RKO (cell line): ENCODE measurements at regions not wholly inside any gene's neighbourhood (a gene's known extent, or its start where the extent isn't known, plus 50 kb on each side); places are given as distances from the start of the nearest gene placed in this dataset.

Source experiments
- DNase-seq: peaks from one replicate; pipeline ENCODE4 v3.0.0-alpha.2; 2016; ENCODE audit warnings: low spot score

DNA sequence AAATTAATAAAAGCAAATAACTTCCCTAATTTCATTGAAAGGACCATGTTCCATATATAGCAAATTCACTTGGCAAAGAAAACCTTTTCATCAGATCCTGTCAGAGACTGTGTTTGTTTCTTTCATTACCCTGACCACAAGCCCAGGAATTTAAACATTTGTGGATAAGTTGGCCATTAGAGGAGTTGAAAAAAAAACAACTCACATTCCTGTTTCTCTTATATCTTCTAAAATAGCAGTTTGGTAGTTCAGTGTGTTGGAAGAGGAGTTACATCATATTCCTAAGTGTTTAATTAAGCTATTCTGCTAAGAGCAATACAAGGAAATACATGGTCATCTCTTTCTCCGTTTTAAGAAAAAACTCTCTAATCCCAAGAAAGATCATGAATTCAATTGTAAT is 505.6 kb downstream of the TLE1 start:
- no peak for DNase-seq

DNA sequence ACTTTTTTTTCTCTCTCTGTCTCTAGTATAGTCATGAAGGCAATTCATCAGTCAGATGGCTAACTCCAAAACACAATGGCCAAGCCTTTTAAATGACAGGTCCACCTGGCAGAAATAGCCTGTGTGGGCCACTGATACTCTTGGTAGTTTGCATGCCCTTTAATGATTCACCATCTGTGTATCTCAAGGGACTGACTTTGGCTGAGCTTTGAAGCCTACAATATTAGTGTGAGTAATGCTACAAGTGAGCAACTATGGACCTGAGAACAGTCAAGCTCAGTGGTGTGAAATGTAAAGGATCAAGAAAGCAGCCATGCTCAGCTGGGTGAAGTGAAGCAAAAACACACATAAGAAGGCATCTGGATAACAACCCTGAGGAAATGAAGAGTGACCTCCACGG is 506.9 kb downstream of the TLE1 start:
- no peak for DNase-seq

DNA sequence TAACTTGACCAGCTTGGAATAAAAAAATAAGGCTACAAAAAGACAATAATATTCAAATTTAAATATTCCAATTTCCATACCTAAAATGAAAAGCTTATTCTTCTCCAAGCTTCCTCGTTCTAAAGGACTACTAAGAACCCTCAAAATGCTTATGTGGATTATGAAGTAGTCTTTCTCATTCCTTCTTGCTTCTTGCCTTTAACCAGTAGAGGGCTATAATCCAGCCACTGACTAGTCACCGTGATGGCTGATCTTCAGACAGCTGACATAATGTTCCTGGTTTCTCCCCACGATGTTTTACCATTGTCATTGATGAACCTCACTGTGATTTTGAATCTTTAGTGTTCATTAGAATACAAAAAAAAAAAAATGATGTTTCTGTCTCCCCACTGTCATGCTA is 515.3 kb downstream of the TLE1 start:
- DNase-seq = no peak

DNA sequence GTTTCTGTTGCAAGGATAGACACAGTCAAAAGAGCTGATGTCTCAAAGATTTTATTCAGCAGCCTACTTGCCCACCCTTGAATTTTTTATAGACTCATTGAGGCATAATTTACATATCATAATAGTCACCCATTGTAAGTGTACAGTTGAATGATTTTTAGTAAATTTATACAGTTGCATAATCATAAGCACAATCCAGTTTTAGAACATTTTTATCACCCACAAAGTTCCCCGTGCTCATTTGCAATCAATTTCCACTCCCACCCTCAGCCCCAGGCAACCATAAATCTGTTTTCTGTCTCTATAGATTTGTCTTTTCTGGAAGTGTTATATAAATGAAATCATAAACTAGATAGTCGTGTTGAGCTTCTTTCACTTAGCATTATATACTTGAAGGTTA is 517.7 kb downstream of the TLE1 start:
- no peak for DNase-seq

DNA sequence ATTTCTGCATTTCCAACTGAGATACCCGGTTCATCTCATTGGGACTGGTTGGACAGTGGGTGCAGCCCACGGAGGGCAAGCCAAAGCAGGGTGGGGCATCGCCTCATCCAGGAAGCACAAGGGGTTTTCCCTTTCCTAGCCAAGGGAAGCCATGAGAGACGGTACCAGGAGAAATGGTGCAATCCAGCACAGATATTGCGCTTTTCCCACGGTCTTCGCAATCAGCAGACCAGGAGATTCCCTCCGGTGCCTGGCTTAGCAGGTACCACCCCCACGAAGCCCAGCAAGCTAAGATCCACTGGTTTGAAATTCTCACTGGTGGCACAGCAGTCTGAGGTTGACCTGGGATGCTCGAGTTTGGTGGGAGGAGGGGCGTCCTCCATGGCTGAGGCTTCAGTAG is 527.0 kb downstream of the TLE1 start:
- DNase-seq = no peak

DNA sequence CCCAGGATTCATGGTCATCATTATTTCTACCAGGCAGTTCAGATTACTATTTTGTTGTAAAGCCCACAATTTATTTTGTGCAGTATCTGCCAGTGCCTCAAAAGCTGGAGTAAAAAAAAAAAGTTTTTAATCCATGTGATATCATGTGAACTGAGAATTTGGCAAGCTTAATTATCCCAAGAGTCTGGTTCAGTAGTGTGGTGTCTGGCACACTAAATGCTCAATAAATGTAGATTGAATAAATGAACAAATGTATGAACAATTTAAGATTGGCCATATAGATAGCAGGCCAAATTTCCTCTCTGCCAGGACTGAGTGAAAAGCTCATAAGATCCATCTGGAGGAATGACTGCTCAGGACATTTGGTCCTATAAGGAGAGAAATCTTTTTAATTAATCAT is 533.0 kb downstream of the TLE1 start:
- no peak for DNase-seq

DNA sequence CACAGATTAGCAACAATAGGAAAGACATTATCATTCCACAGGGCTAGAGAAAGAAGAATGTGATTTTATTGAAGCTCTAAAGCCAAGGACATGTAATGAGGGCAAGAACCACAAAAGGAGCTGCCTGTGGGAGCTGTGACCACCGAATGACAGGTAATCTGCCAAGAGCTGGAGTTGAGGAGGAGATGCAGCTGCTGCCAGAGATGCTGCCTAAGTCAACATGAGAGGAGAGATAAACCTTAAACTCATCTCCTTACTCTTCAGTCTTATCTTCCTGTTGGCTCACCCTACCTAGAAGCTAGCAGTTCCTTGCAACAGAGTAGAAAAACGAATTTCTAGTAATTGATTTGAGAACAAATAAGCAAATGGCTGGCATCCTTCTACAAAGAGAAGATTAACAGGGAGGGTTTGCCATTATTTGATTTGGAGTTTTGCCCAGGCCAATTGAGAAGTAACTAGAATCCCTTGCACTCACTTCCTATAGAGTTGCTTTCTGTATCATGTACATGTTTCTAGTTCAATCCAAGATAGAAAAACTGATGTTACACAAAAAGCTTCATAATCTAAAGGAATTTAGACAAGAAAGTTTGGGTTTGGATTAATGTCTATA is 539.2 kb downstream of the TLE1 start:
- DNase-seq = no peak

DNA sequence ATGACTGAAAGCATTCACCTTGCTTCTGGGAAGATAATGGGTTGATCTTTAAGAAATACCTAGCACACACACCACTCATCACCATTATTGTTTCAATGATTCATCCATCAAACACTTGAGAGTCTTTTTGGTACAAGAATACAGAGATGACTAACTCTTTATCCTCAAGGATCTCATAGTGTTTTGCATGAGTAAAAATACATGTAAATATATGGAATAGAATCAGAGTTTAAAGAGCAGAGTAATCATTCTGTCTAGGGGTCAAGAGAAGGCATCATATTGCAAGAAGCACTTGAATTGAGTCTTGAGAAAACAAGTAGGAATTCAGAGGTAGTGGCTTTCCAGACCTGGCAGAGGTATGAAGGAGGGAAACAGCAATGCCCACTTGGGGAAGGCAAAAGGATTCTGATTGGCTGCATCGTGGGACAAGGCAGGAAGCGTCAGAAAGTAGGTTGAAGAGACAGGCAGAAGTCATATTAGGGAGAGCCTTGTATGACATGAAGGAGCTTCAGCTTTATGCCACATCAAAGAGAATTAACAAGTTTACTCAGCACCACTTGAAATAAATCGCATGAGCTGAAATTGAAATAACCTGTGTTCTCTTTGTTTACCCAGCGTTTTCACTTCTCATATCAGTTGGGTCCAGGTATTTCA is 542.5 kb downstream of the TLE1 start:
- DNase-seq = no peak

DNA sequence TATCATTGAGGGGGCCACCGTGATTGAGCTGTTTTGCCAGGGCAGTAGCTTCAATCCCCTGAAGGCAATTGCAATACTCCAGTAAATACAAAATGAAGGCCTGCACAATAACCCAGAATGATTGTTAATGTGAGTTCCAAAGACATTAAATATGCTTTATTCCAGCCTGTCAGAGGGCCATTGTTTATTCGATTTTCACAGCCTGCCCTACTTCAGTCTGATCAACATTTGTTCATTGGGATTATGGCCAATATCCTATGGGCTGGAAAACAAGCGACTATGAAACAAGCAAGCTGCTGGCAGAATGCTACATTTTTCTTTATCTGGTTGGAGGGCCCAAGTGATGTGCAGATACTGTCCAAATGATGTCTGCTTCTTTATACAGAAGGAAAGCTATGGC is 543.1 kb downstream of the TLE1 start:
- DNase-seq = no peak

DNA sequence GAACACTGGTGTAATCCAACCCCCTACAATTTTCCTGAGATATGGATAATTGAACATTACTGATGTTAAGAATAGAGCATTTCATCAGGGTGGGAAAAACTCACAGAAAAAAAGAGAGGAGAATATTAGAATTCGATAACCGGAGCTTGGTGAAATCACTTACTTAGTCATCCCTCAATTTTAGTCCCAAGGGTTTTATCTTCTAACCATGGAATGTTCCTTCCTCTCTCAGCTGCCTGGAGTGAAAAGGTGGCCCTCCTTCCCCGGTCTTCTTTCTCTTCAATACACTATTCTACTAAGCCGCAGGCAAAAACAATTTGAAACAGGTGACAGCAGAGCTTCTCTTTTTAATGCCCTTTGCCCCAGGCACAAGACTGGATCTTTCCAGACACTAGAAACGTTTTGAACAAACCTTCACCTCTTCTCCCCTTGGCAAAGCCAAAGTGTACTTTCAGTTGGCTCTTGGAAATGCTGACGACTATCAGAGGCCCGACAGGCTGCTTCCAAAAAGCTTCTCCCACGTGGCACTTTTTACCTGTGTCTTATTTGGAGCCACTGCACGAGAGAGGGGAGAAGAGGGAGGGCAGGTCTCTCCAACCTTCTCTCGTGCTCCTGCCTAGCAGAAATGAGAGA is 543.9 kb downstream of the TLE1 start:
- DNase-seq = no peak

DNA sequence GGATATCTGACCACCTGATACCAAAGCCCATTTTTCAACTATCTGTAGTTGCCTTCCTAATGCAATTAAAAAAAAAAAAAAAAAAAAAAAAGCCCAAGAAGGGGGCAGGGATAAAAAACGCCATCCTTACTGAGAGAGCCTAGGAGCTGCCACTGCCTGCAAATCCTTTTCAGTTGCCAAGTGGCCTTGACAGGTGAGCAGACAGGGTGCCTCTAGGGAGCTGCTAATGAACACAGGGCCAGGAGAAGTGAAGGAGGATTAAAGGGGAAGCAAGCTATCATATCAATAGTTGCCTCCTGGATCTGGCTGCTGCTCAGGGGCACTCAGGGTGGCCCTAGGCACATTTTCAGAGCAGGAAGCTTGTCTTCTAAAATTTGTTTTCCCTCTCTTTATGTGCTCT is 547.4 kb downstream of the TLE1 start:
- no peak for DNase-seq

DNA sequence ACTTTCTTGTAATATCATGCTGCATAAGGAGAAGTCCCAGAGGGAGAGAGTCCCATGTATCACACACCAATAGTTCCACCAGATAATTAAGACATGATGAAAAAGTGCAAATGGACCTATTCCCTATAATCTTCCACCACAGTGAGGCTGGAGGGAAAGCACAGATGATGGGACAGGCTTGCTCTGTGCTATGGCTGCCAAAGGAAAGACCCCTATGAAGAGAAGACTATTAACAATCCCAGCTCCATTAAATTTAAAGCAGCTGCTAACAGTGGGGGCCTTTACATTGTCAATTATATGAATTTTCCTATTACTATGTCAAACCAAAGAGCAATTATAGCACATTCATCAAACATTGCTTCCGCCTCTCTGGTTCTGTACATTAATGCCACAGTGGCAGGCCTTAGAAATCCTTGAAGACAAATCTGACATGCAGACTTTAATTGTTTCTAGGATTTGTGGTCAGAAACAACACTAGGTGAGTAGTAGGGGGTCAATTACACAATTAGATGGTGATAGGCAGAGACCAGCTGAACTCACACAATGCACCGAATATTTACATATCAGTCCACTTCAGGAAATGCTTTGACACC is 551.3 kb downstream of the TLE1 start:
- DNase-seq = no peak

DNA sequence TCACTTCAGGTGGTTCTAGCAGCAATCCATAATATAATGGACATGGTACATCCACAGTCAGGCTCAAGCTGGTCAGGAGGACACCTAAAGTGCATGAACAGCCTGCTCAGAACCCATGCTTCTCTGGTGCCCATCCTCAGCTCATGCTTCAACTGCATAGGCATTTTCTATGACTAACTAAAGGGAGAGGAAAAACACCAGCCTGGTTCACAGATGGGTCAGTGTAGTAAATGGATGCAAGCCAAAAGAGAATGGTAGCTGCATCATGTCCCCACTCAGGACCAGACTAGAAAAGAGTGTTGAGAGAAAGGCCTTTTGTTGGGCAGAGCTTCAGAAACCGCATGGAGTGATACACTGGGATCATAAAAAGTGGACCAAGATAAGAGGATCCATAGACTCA is 556.6 kb downstream of the TLE1 start:
- no peak for DNase-seq

DNA sequence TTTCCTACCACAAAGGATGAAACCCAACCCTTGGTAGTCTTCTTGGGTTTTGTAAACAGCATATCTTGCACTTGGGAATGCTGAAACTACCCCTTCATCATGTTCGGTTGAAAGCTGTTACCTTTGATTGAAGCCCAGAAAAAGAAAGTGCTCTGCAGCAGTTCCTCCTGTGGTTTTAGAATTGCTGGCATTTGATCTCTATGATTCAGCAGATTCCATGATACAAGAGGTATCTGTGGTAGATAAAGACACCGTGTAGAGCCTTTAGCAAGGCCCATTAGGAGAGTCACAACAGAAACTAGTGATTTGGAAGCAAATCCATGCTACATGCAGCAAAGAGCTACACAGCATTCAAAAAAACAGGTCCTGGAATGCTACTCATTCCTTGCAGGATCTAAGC is 557.0 kb downstream of the TLE1 start:
- no peak for DNase-seq

DNA sequence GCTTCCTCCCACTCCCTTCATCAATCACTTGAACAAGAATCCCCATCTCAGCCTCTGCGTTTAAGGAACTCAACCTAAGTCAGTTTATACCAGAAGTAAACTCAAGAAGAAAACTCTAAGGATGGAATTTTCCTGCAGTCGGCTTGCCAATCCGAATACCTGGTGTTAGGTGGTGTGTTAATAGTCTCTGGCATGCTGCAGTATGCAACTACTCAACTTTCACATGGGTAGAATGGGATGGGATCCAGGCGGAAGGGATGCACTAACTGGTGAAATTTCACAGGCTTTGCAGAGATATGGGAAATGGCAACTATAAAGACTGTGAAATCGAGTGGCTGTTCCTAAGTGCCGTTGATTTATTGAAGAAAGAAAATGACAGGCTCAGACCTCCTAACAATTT is 560.6 kb downstream of the TLE1 start:
- no peak for DNase-seq

DNA sequence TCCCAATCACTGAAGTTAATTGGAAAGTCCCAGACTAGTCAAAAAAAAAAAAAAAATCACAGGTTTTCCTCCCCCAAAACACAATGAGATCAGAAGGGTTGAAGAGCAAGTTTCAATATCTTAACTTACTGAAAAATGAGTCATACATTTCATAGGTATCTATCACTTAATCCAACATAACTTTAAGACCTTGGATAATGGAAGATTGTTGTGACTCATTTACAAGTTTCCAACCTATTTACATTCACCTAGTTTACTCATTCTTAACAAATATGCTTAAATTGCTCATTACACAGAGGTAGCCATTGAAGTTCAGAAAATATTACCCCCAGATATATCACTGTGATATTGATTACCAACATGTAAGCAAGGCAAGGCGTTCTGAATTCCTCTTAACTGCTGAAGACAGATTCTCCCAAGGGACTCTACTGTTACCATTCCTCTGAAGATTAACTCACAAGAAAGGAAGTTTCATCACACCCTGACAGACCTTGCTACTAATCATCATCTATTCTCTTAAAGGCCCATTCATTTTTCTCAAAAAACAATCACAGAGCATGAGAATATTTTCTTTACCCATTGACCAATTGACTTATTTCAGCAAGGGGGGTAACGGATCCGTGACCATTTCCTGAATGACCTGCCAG is 563.8 kb downstream of the TLE1 start:
- DNase-seq = no peak

DNA sequence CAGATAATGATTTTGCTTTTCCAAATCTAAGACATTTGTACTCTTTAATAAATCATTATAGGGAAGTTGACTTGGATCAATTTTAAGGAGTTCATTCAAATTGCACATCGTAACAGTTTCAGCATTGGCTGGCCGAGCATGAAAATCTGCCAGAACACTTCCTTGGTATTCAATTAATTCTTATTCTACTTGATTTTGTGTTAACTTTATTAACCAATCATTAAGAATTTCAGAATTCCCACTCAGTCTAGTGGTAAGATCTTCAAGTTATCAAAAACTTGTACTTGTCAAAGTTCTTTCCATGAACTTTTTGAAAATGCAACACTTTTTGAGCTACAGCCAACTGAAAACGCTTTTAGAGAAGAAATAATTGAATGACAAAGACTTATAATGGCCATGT is 565.8 kb downstream of the TLE1 start:
- DNase-seq = no peak

DNA sequence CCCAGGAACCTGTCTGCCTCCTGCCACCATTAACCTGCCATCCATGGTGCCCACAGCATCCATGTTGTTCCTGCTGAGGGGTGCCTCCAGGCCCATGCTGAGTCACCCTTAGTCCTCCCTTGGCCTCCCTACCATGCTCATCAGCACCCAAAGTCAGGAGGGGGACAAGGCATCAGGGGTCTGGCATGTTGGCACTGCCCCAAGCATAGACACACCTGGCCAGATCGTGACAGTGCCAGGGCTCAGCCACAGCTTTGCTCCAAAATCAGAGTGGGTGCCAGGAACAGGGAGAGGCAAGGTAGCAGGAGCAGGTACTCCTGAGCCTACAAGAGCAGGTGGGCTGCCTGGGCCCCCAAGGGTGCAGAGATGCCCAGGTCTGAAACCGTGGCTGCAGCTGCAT is 566.6 kb downstream of the TLE1 start:
- DNase-seq = no peak

DNA sequence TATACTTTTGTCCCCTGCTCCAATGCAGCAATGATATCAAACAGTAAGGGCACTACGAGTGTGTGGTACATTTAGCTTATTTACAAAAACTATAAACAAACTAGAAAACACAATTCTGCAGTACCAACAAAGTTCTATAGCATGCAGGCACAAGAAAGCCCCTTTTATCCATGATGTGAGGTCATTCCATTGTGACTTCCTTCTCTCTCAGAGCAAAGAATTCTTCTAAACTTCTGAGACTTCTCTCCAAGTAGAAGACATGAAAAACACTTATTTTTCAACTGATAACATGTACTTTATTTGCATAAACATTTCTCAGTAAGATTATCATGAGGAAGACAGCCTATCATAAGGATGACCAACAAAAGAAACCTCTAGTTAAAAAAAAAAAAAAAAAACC is 569.8 kb downstream of the TLE1 start:
- DNase-seq = no peak

DNA sequence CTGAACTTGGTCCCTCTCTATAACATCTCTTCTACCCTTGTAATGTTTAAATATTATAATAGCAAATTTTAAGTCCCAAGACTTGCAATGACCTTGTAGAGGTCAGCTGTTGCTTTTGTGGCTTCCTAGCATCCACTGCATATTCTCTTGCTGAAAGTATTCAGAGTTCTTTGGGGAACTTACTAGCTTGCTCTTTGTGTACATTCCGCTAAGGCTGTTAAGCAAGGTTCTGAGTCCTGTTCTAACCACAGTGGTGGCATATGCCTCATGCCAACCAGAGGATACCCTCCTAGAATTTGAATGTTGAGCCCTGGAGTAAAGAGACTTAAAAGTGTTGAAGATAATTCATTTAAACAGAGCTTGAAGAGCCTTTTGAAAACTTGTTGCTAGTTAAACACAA is 570.9 kb downstream of the TLE1 start:
- DNase-seq = no peak

DNA sequence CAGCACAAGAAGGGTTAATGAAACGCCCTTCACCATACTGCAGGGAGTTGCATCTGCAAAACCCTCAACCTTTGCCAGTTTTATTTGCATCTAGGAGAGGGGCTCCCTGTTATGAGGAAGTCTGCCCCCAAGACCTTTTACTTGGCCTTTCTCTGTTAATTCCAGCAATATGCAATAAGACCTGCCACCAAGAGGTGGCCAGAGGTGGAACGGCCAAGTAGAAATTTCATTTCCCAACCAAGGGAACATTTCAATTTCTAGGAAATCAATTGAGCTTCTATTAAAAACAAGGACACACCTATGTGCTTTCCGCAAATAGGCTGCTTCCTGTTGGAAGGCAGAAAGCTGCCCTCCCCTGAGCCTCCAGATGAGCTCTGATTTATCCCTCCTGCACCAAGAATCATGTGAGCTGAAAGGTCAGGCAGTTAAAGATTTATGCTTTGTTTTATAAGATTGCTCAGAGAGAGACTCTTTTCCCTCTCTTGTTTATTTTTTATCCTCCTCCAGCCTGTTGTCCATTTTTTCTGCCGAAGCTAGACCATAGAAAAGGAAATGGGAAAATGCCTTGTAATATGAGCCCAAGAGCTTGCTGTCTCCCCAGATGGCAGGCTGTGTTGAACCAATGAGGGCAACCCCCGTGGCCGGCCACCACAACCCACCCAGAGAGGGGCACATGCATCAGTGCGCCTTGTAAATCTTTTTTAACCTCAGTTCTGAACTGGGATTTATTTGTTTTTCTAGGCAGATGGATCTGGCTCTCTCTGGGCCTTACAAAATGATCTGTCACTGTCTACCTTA is 572.8 kb downstream of the TLE1 start:
- no peak for DNase-seq

DNA sequence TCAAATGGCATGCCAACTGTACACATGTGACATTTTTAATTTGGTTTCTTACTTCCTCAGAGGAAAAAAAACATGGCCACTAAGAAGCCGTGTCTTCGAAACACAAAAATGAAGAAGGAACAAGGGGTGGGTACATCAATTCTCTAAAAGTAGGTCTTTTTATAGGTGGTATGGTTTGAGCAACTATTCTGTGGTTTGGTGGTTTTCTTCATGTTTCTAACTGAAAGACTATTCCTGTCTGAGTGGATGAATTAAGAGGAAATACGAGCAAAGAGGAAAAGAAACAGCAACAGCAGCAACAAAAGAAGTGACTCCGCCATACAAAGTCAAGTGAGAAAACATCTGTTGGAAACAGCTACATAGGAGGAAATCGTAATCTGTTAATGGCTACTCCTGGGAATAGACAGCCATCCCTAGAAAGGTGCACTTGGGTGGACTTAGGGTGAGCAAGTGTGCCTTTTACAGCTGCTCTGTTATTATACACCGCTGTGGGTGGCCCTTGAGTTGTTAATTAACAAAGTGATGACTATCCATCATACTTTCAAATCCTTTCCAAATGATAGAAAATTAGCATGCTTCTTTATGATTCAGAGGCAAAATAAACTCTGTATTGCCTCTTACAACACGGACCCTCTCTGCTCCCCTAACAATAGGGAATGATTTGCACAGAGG is 575.8 kb downstream of the TLE1 start:
- DNase-seq = no peak
